PC-9 (cell line): ENCODE measurements at regions not wholly inside any gene's neighbourhood (a gene's known extent, or its start where the extent isn't known, plus 50 kb on each side); places are given as distances from the start of the nearest gene placed in this dataset.

Source experiments
- BruUV-seq: library from RNA; stranded (reverse); fragments of 400-500 nt; replicated peaks from 2 replicates; lab custom pipeline; 2021; lab: Mats Ljungman, UMichigan
- CTCF ChIA-PET: fragments of 300-600 bp; sonication (Branson Sonifier 250); formaldehyde crosslinking; loops from one replicate; lab custom pipeline; 2022; ENCODE audit warnings: antibody characterized with exemption; lab: Charles Lee
- POLR2A ChIA-PET: fragments of 300-600 bp; sonication (Branson Sonifier 250); formaldehyde crosslinking; loops from one replicate; lab custom pipeline; 2022; ENCODE audit warnings: antibody characterized with exemption; ENCODE audit not compliant: unreplicated experiment; lab: Charles Lee
- DNase-seq, 2 experiments: peaks; one replicate each; pipeline versions ENCODE4 v3.0.0 to v3.0.0-alpha.2; 2015 to 2022; ENCODE audit warnings: mixed read lengths in 1 of 2
- H2AFZ ChIP-seq: fragments of 200-600 bp; sonication (generic); 2 replicates; pipeline ENCODE4 v1.8.1; 2017; ENCODE audit warnings: antibody characterized with exemption
- H3F3A ChIP-seq: fragments of 200-600 bp; sonication (generic); 2 replicates; pipeline ENCODE4 v1.8.1; 2017; ENCODE audit warnings: antibody characterized with exemption, mild to moderate bottlenecking, low read depth; ENCODE audit not compliant: insufficient read depth
- H3K27ac ChIP-seq: fragments of 200-600 bp; sonication (generic); 2 replicates; pipeline ENCODE4 v1.6.1; 2016; ENCODE audit warnings: mixed run types
- H3K27me3 ChIP-seq: fragments of 200-600 bp; sonication (generic); 2 replicates; pipeline ENCODE4 v1.6.1; 2016; ENCODE audit warnings: low read depth, mixed run types; ENCODE audit not compliant: insufficient read depth
- H3K36me3 ChIP-seq: fragments of 200-600 bp; sonication (generic); 2 replicates; pipeline ENCODE4 v1.6.1; 2016; ENCODE audit warnings: low read depth, mixed run types
- H3K4me1 ChIP-seq: fragments of 200-600 bp; sonication (generic); replicated peaks from 2 replicates; pipeline ENCODE4 v1.6.1; 2016; ENCODE audit warnings: mixed run types; ENCODE audit not compliant: insufficient read depth
- H3K4me2 ChIP-seq: fragments of 200-600 bp; sonication (generic); 2 replicates; pipeline ENCODE4 v1.6.1; 2017; ENCODE audit warnings: mixed run types
- H3K4me3 ChIP-seq: fragments of 200-600 bp; sonication (generic); 2 replicates; pipeline ENCODE4 v1.6.1; 2016; ENCODE audit warnings: mixed run types
- H3K79me2 ChIP-seq: fragments of 200-600 bp; sonication (generic); 2 replicates; pipeline ENCODE4 v1.6.1; 2017; ENCODE audit warnings: low read depth, mixed run types
- H3K9me2 ChIP-seq: fragments of 200-600 bp; sonication (generic); 2 replicates; pipeline ENCODE4 v1.8.1; 2017; ENCODE audit warnings: mild to moderate bottlenecking; ENCODE audit not compliant: insufficient read depth
- H3K9me3 ChIP-seq: fragments of 200-600 bp; sonication (generic); 2 replicates; pipeline ENCODE4 v1.8.1; 2016; ENCODE audit warnings: low read depth; ENCODE audit not compliant: insufficient read depth
- H4K20me1 ChIP-seq: fragments of 200-600 bp; sonication (generic); 2 replicates; pipeline ENCODE4 v1.8.1; 2017; ENCODE audit not compliant: insufficient read depth
- EZH2 ChIP-seq: fragments of 200-600 bp; sonication (generic); IDR thresholded peaks from 2 replicates; pipeline ENCODE4 v1.8.0; 2017; ENCODE audit warnings: antibody characterized with exemption, low read depth
- intact Hi-C: fragments of 100-400 bp; cut with micrococcal nuclease; formaldehyde crosslinking; loops from one replicate; pipeline ENCODE4 v1.10.0; 2022; ENCODE audit not compliant: unreplicated experiment
- TF ChIP-seq, protein P1 (sequence below): fragments of 200-600 bp; sonication (generic); conservative IDR thresholded peaks from 2 replicates; pipeline ENCODE4 v1.6.1; 2017; ENCODE audit warnings: mixed run types, antibody characterized with exemption, mild to moderate bottlenecking, moderate library complexity

GRCh38 chr16:50482271-50482670 is 65.9 kb upstream of the NKD1 start:
- intact Hi-C loops: no loop called here
- Histone ChIP-seq H3K27me3 (no peaks in the 10 kb centered on the region), H3K79me2 (no peaks in the 10 kb centered on the region), H3K4me3 (no peak overlapping the region), H3K4me2 (no peak overlapping the region), H3K9me3 (peaks cover 4% of the 10 kb centered on the region; the same call in 1 of the 2 replicates), H3K27ac (no peak overlapping the region), H2AFZ (no peak overlapping the region), H3F3A (no peaks in the 10 kb centered on the region), H3K9me2 (no peaks in the 10 kb centered on the region), H4K20me1 (no peaks in the 10 kb centered on the region), H3K36me3 (no peaks in the 10 kb centered on the region), H3K4me1 (no peaks in the 10 kb centered on the region)
- TF ChIP-seq, protein P1, sequence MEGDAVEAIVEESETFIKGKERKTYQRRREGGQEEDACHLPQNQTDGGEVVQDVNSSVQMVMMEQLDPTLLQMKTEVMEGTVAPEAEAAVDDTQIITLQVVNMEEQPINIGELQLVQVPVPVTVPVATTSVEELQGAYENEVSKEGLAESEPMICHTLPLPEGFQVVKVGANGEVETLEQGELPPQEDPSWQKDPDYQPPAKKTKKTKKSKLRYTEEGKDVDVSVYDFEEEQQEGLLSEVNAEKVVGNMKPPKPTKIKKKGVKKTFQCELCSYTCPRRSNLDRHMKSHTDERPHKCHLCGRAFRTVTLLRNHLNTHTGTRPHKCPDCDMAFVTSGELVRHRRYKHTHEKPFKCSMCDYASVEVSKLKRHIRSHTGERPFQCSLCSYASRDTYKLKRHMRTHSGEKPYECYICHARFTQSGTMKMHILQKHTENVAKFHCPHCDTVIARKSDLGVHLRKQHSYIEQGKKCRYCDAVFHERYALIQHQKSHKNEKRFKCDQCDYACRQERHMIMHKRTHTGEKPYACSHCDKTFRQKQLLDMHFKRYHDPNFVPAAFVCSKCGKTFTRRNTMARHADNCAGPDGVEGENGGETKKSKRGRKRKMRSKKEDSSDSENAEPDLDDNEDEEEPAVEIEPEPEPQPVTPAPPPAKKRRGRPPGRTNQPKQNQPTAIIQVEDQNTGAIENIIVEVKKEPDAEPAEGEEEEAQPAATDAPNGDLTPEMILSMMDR: no peak
- TF ChIP-seq EZH2: no peak
- CTCF ChIA-PET: no interaction called here
- DNase-seq: no peak
- POLR2A ChIA-PET: no interaction called here
- BruUV-seq: no TSS peak

DNA sequence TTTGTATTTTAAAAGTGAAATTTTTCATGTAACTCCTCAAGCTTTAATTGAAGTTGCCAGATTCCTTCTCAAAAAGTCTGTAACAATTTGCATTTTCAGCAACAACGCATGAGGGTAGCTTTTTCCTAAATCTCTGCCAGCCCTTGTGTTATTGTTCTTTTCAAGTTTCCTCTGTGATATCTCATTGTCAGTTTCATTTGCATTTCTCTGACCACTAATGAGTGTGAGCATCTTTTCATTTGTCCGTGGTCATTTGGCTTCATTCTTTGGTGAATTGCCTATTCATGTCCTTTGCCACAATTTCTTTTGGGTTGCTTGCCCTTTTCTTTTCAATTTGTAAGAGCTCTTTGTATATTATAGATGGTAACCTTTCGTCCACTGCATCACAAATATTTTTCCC is 68.0 kb upstream of the NKD1 start:
- TF ChIP-seq EZH2: no peak
- TF ChIP-seq, protein P1: no peak
- POLR2A ChIA-PET: no interaction called here
- intact Hi-C loops: no loop called here

GRCh38 chr16:50479771-50480170 is 68.4 kb upstream of the NKD1 start:
- peaks cover 2% of the 10 kb centered on the region; the same call in 1 of the 2 replicates for H3K9me3 ChIP-seq
- BruUV-seq: no TSS peak
- TF ChIP-seq, protein P1: no peak
- TF ChIP-seq EZH2: no peak
- H4K20me1 ChIP-seq: no peaks in the 10 kb centered on the region
- CTCF ChIA-PET: no interaction called here
- no peaks in the 10 kb centered on the region for H3K4me1 ChIP-seq
- no peak overlapping the region for H3K27ac ChIP-seq
- H3K4me3 ChIP-seq: no peak overlapping the region
- no peaks in the 10 kb centered on the region for H3K36me3 ChIP-seq
- POLR2A ChIA-PET: no interaction called here
- no peak overlapping the region for H2AFZ ChIP-seq
- H3F3A ChIP-seq: no peaks in the 10 kb centered on the region
- H3K4me2 ChIP-seq: no peak overlapping the region
- H3K79me2 ChIP-seq: no peaks in the 10 kb centered on the region
- intact Hi-C loops: no loop called here
- DNase-seq: no peak
- no peaks in the 10 kb centered on the region for H3K27me3 ChIP-seq
- H3K9me2 ChIP-seq: no peaks in the 10 kb centered on the region

More for the DNA sequence above, 68.0 kb upstream of the NKD1 start:
- CTCF ChIA-PET: no interaction called here
- Histone ChIP-seq H3F3A (no peaks in the 10 kb centered on the region), H3K9me2 (no peaks in the 10 kb centered on the region), H3K36me3 (no peaks in the 10 kb centered on the region), H3K9me3 (peaks cover 4% of the 10 kb centered on the region; the same call in 1 of the 2 replicates), H3K79me2 (no peaks in the 10 kb centered on the region), H2AFZ (no peak overlapping the region), H3K4me3 (no peak overlapping the region), H3K4me1 (no peaks in the 10 kb centered on the region), H3K27me3 (no peaks in the 10 kb centered on the region), H3K4me2 (no peak overlapping the region), H4K20me1 (no peaks in the 10 kb centered on the region), H3K27ac (no peak overlapping the region)
- no peak for DNase-seq
- no TSS peak for BruUV-seq
